ENCODE measurements at regions not wholly inside any gene's neighbourhood (a gene's known extent, or its start where the extent isn't known, plus 50 kb on each side); places are given as distances from the start of the nearest gene placed in this dataset.
"Not testable (repeated sequence)": the region's sequence is repeated elsewhere in the genome, so short reads cannot be mapped to it uniquely, and the experiment has no call there.

- no peak for DNase-seq
These were observed 356.3 kb downstream of the EMP1 start for GRCh38 chr12:13552830-13553229.

GRCh38 chr12:13547283-13547682, 350.8 kb downstream of the EMP1 start:
- DNase-seq = no peak

- no peak for DNase-seq
These were observed 349.7 kb downstream of the EMP1 start for GRCh38 chr12:13546231-13546630.

- DNase-seq = no peak
These were observed 342.5 kb downstream of the EMP1 start for GRCh38 chr12:13539051-13539450.

- no peak for DNase-seq
These were observed 341.6 kb downstream of the EMP1 start for GRCh38 chr12:13538136-13538535.

GRCh38 chr12:13537623-13538022, 341.1 kb downstream of the EMP1 start:
- DNase-seq = no peak

- DNase-seq = peak; percentile 46
These were observed 339.8 kb downstream of the EMP1 start for GRCh38 chr12:13536219-13536910.

- no peak for DNase-seq
These were observed 338.3 kb downstream of the EMP1 start for GRCh38 chr12:13534645-13535398.

GRCh38 chr12:13534242-13534641, 337.7 kb downstream of the EMP1 start:
- DNase-seq = no peak

GRCh38 chr12:13530966-13531365, 334.4 kb downstream of the EMP1 start:
- DNase-seq = no peak

GRCh38 chr12:13526185-13526921, 329.8 kb downstream of the EMP1 start:
- DNase-seq = not testable (repeated sequence)

GRCh38 chr12:13523536-13524307, 327.2 kb downstream of the EMP1 start:
- no peak for DNase-seq

GRCh38 chr12:13518034-13518433, 321.5 kb downstream of the EMP1 start:
- not testable (repeated sequence) for DNase-seq

- DNase-seq = no peak
These were observed 313.2 kb downstream of the EMP1 start for GRCh38 chr12:13509740-13510139.

- DNase-seq = no peak
These were observed 309.1 kb downstream of the EMP1 start for GRCh38 chr12:13505636-13506035.

GRCh38 chr12:13505224-13505623, 308.7 kb downstream of the EMP1 start:
- DNase-seq = no peak

- no peak for DNase-seq
These were observed 308.2 kb downstream of the EMP1 start for GRCh38 chr12:13504736-13505135.

- no peak for DNase-seq
These were observed 307.5 kb downstream of the EMP1 start for GRCh38 chr12:13504074-13504473.

GRCh38 chr12:13503094-13503835, 306.7 kb downstream of the EMP1 start:
- DNase-seq = no peak

GRCh38 chr12:13499008-13499407, 302.5 kb downstream of the EMP1 start:
- DNase-seq = no peak

- DNase-seq = no peak
These were observed 299.6 kb downstream of the EMP1 start for GRCh38 chr12:13496111-13496510.

GRCh38 chr12:13489246-13489645, 292.7 kb downstream of the EMP1 start:
- no peak for DNase-seq
